Gastroesophageal sphincter (tissue), 4 donors: ENCODE measurements at regions not wholly inside any gene's neighbourhood (a gene's known extent, or its start where the extent isn't known, plus 50 kb on each side); places are given as distances from the start of the nearest gene placed in this dataset.

Experiments
- ATAC-seq: fragments of 150-250 bp; one replicate; pipeline ENCODE4 v1.9.1; 2016; ENCODE audit warnings: mild to moderate bottlenecking, moderate library complexity
- H3K27ac ChIP-seq, 4 donors: fragments of 200-600 bp; sonication (generic) in 3 of 4; 1 replicate in 3 of 4; 2 replicates in 1 of 4; pipeline ENCODE4 v1.5.1; 2016 to 2019
- H3K27me3 ChIP-seq: fragments of 200-600 bp; sonication (generic); one replicate; pipeline ENCODE4 v1.5.1; 2019
- H3K36me3 ChIP-seq, 2 donors: fragments of 200-600 bp; sonication (generic); one replicate each; pipeline ENCODE4 v1.5.1; 2019; ENCODE audit warnings: control low read depth in 1 of 2
- H3K4me1 ChIP-seq, 3 donors: fragments of 200-600 bp; sonication (generic); 1 replicate in 2 of 3; 2 replicates in 1 of 3; pipeline ENCODE4 v1.5.1; 2016 to 2019; ENCODE audit warnings: control low read depth in 2 of 3
- H3K4me3 ChIP-seq, 2 donors: fragments of 200-600 bp; sonication (generic); one replicate each; pipeline ENCODE4 v1.5.1; 2019; ENCODE audit warnings: mild to moderate bottlenecking in 1 of 2, moderate library complexity in 1 of 2
- H3K9me3 ChIP-seq, 3 donors: fragments of 200-600 bp; sonication (generic); one replicate each; pipeline ENCODE4 v1.5.1; 2017 to 2019; ENCODE audit warnings: control low read depth in 2 of 3
- CTCF ChIP-seq, 4 experiments: fragments of 200-600 bp in 2 of 4; fragments of 450-650 bp in 2 of 4; sonication (generic) in 1 of 4; IDR thresholded peaks; one replicate each; pipeline ENCODE4 v1.5.1; 2017 to 2019; ENCODE audit warnings: antibody characterized with exemption in 4 of 4, mild to moderate bottlenecking in 2 of 4, moderate library complexity in 2 of 4
- EP300 ChIP-seq: sonication (generic); formaldehyde crosslinking; IDR thresholded peaks from one replicate; pipeline ENCODE4 v1.6.1; 2017; ENCODE audit warnings: antibody characterized with exemption, mild to moderate bottlenecking
- POLR2A ChIP-seq, 2 donors: fragments of 450-650 bp; IDR thresholded peaks; one replicate each; pipeline ENCODE4 v1.6.1; 2017; ENCODE audit warnings: antibody characterized with exemption in 2 of 2, mild to moderate bottlenecking in 2 of 2, moderate library complexity in 1 of 2
- POLR2AphosphoS5 ChIP-seq: sonication (generic); formaldehyde crosslinking; IDR thresholded peaks from one replicate; pipeline ENCODE4 v1.6.1; 2017; ENCODE audit warnings: antibody characterized with exemption
- WGBS, 2 donors: methylation state at CpG; one replicate each; pipeline ENCODE4 v1.1.5; 2018; ENCODE audit warnings: low coverage in 1 of 2; 5-methylcytosine and 5-hydroxymethylcytosine counted together

DNA sequence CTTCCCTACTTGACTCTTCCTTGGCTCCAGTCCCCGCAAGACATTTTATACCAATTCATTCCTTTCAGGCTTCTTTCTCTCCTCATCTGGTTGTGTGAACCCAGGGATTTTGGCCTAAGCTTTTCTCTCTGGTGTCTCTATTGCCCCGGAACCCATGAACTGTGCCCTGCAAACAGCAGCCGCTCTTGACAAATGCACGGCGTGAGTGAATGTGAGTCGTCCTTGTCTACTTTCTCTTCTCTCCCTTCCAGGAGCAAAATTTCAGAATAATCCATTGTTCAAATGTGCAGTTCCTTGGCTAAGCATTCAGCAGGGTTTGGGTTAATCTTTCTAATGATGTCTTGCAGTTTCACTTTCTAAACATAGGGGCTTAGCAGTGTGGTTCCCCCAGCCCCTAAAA, 250.4 kb upstream of the IRX4 start:
- H3K4me3 ChIP-seq: no peak overlapping the region

DNA sequence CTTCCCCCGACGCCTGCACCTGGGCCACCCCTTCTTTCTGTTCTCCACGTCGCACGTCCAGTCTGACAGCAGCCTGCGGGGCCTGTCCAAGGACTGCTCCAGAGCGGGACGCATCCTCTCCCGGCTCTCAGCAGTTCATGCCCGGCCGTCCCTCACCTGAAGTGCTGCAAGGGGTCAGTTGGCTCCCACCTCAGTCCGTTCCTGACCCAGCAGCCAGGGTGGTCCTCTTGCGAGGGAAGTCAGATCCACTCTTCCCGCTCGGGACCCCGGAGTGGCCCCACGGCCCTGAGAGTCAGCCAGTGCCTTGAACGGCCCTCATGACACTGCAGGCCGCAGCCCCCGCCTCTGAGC, 249.7 kb upstream of the IRX4 start:
- no peak overlapping the region for H3K4me3 ChIP-seq
- ATAC-seq: no peak
- no CpG with 5 or more reads among the region's 20 CpGs for WGBS, 2 donors
- no peak for TF ChIP-seq POLR2AphosphoS5
- TF ChIP-seq CTCF (IDR thresholded peaks at IDR 0.05): no peak
- TF ChIP-seq EP300: no peak
- TF ChIP-seq POLR2A (IDR thresholded peaks at IDR 0.05): no peak
- peaks cover 0 to 6% (median 0%) of the 10 kb centered on the region in 3 donors for H3K4me1 ChIP-seq
- no peak overlapping the region for H3K27ac ChIP-seq
- H3K27me3 ChIP-seq: peaks cover 36% of the 10 kb centered on the region
- no peaks in the 10 kb centered on the region for H3K36me3 ChIP-seq
- H3K9me3 ChIP-seq: no peaks in the 10 kb centered on the region

More for the DNA sequence above, 250.4 kb upstream of the IRX4 start:
- no peak for ATAC-seq
- Histone ChIP-seq H3K27me3 (peaks cover 39% of the 10 kb centered on the region), H3K27ac (no peak overlapping the region), H3K9me3 (no peaks in the 10 kb centered on the region), H3K36me3 (no peaks in the 10 kb centered on the region), H3K4me1 (peaks cover 0 to 6% (median 0%) of the 10 kb centered on the region in 3 donors)
- whole genome bisulfite sequencing, 2 donors: 47 to 58% methylated on average over 6 of the region's 6 CpGs
- no peak for TF ChIP-seq POLR2AphosphoS5
- TF ChIP-seq POLR2A (IDR thresholded peaks at IDR 0.05): no peak
- TF ChIP-seq EP300: no peak
- TF ChIP-seq CTCF (IDR thresholded peaks at IDR 0.05): no peak

DNA sequence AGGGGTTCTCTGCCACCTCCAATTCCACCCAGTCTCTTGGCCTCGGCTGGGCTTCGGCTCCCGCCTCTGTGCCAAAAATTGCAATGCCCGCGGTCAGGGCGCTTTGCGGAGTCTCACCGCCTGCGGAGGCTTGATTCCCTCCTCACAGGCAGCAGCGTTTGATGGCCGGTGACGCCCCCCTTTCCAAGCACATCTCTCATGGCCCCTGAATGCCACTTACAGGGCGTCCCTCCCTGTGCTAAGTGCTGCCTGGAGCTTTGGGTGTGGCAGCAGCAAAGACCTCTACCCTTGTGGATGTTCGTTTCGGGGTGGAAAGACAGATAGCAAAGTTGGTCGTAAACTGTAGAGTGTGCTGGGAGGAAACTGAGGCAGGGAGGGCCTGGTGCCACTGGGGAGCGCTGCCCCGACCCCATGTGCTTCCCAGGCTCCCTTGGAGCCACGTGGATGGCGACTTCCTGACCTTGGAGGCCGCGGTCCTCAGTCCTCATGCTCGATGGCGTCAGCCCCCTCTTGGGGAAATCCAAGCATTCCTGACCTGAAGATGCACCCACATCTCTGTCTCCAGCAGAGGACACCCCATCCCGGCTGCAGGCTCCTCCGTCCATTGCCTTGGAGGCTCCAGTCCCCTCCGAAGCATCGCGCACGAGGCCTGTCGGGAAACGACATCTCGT, 249.2 kb upstream of the IRX4 start:
- TF ChIP-seq POLR2A (IDR thresholded peaks at IDR 0.05) (no peak), CTCF (IDR thresholded peaks at IDR 0.05) (no peak), EP300 (no peak), POLR2AphosphoS5 (no peak)
- H3K36me3 ChIP-seq: no peaks in the 10 kb centered on the region
- no peak for ATAC-seq
- peaks cover 0 to 6% (median 0%) of the 10 kb centered on the region in 3 donors for H3K4me1 ChIP-seq
- H3K9me3 ChIP-seq: no peaks in the 10 kb centered on the region
- H3K27ac ChIP-seq: no peak overlapping the region
- 92 to 100% methylated on average over 4 to 12 of the region's 33 CpGs for WGBS, 2 donors
- no peak overlapping the region for H3K4me3 ChIP-seq
- H3K27me3 ChIP-seq: peaks cover 35% of the 10 kb centered on the region

GRCh38 chr5:2131196-2131595, 248.5 kb upstream of the IRX4 start:
- Histone ChIP-seq H3K36me3 (no peaks in the 10 kb centered on the region), H3K27ac (no peak overlapping the region), H3K27me3 (peaks cover 34% of the 10 kb centered on the region), H3K4me3 (no peak overlapping the region), H3K4me1 (peaks cover 0 to 6% (median 0%) of the 10 kb centered on the region in 3 donors), H3K9me3 (no peaks in the 10 kb centered on the region)
- TF ChIP-seq CTCF (IDR thresholded peaks at IDR 0.05) (no peak), POLR2AphosphoS5 (no peak), EP300 (no peak), POLR2A (IDR thresholded peaks at IDR 0.05) (no peak)
- WGBS, 2 donors: 78 to 80% methylated on average over 3 of the region's 11 CpGs
- no peak for ATAC-seq

GRCh38 chr5:2130361-2130760, 247.6 kb upstream of the IRX4 start:
- Histone ChIP-seq H3K4me3 (no peak overlapping the region), H3K9me3 (no peaks in the 10 kb centered on the region), H3K27me3 (peaks cover 37% of the 10 kb centered on the region), H3K36me3 (no peaks in the 10 kb centered on the region), H3K4me1 (peaks cover 0 to 6% (median 0%) of the 10 kb centered on the region in 3 donors), H3K27ac (no peak overlapping the region)
- TF ChIP-seq POLR2A (IDR thresholded peaks at IDR 0.05) (no peak), CTCF (IDR thresholded peaks at IDR 0.05) (no peak), POLR2AphosphoS5 (no peak), EP300 (no peak)
- WGBS, 2 donors: 70% methylated on average over 7 of the region's 7 CpGs; no CpG with 5 or more reads in 1 of the 2 donors
- no peak for ATAC-seq
